A673 (cell line): ENCODE measurements at regions not wholly inside any gene's neighbourhood (a gene's known extent, or its start where the extent isn't known, plus 50 kb on each side); places are given as distances from the start of the nearest gene placed in this dataset.

Source experiments
- BruUV-seq: library from RNA; stranded (reverse); fragments of 400-500 nt; replicated peaks from 2 replicates; lab custom pipeline; 2021; lab: Mats Ljungman, UMichigan
- CTCF ChIA-PET: fragments of 300-600 bp; sonication (Branson Sonifier 250); formaldehyde crosslinking; loops from one replicate; lab custom pipeline; 2022; ENCODE audit warnings: antibody characterized with exemption; lab: Charles Lee
- POLR2A ChIA-PET: fragments of 300-600 bp; sonication (Branson Sonifier 250); formaldehyde crosslinking; loops from one replicate; lab custom pipeline; 2022; ENCODE audit warnings: antibody characterized with exemption; ENCODE audit not compliant: low non-redundant PET; lab: Charles Lee
- DNase-seq: peaks from one replicate; pipeline ENCODE4 v3.0.0-alpha.2; 2015; ENCODE audit warnings: low spot score
- H3K27ac ChIP-seq: fragments of 200-600 bp; sonication (generic); 2 replicates; pipeline ENCODE4 v1.5.1; 2016; ENCODE audit warnings: mixed run types, low read depth, mild to moderate bottlenecking, mixed read lengths, antibody characterized with exemption, low read length; ENCODE audit not compliant: poor library complexity, severe bottlenecking
- H3K27me3 ChIP-seq: fragments of 200-600 bp; sonication (generic); replicated peaks from 2 replicates; pipeline ENCODE4 v1.6.1; 2017; ENCODE audit warnings: mixed run types, low read depth, mild to moderate bottlenecking, mixed read lengths, antibody characterized with exemption, low read length; ENCODE audit not compliant: insufficient read depth, poor library complexity
- H3K36me3 ChIP-seq: fragments of 200-600 bp; sonication (generic); 2 replicates; pipeline ENCODE4 v1.6.1; 2016; ENCODE audit warnings: mixed run types, mild to moderate bottlenecking, mixed read lengths, antibody characterized with exemption, low read length; ENCODE audit not compliant: insufficient read depth, poor library complexity, severe bottlenecking
- H3K4me1 ChIP-seq: fragments of 200-600 bp; sonication (generic); 2 replicates; pipeline ENCODE4 v1.6.1; 2017; ENCODE audit warnings: mixed run types, mild to moderate bottlenecking, mixed read lengths, antibody characterized with exemption, low read length; ENCODE audit not compliant: insufficient read depth, poor library complexity, severe bottlenecking
- H3K4me3 ChIP-seq: fragments of 200-600 bp; sonication (generic); 2 replicates; pipeline ENCODE4 v1.5.1; 2016; ENCODE audit warnings: low read depth, mixed run types, mild to moderate bottlenecking, mixed read lengths, low read length; ENCODE audit not compliant: poor library complexity, severe bottlenecking
- H3K9me3 ChIP-seq: fragments of 200-600 bp; sonication (generic); 2 replicates; pipeline ENCODE4 v1.6.1; 2016; ENCODE audit warnings: mixed run types, low read depth, mild to moderate bottlenecking, mixed read lengths, antibody characterized with exemption, low read length; ENCODE audit not compliant: poor library complexity, severe bottlenecking
- EZH2 ChIP-seq: fragments of 200-600 bp; sonication (generic); IDR thresholded peaks from 2 replicates; pipeline ENCODE4 v1.6.1; 2017; ENCODE audit warnings: borderline replicate concordance, low read depth, mild to moderate bottlenecking, mixed read lengths, antibody characterized with exemption, low read length; ENCODE audit not compliant: poor library complexity, severe bottlenecking
- intact Hi-C: fragments of 100-400 bp; cut with micrococcal nuclease; formaldehyde crosslinking; loops from one replicate; pipeline ENCODE4 v1.10.0; 2022; ENCODE audit not compliant: unreplicated experiment
- TF ChIP-seq, protein P1 (sequence below): fragments of 300-800, 200-600 bp; sonication (generic); conservative IDR thresholded peaks from 2 replicates; pipeline ENCODE4 v1.5.1; 2017; ENCODE audit warnings: low read depth, mild to moderate bottlenecking, antibody characterized with exemption, low read length, moderate library complexity, mixed read lengths

DNA sequence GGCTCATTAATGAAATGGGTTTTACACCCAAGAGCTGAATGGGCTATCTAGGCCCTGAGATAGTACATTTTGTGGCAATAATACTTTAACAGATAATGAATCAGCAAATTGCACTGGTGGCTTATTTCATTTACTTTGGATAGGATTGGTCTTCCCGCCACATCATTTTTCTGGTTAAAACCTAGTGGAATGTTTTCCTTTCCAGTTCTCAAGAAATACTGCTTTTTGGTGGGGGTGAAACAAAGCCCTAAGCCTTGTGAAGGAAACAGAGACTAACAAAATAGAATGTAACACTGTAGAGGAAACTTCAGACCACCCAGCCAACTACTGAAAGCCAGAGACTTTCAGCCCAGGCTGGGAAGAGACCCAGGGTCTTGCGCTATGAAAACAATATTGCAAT lies 172.2 kb downstream of the HHIPL2 start:
- no peak overlapping the region for H3K27ac ChIP-seq
- no TSS peak for BruUV-seq
- TF ChIP-seq, protein P1, sequence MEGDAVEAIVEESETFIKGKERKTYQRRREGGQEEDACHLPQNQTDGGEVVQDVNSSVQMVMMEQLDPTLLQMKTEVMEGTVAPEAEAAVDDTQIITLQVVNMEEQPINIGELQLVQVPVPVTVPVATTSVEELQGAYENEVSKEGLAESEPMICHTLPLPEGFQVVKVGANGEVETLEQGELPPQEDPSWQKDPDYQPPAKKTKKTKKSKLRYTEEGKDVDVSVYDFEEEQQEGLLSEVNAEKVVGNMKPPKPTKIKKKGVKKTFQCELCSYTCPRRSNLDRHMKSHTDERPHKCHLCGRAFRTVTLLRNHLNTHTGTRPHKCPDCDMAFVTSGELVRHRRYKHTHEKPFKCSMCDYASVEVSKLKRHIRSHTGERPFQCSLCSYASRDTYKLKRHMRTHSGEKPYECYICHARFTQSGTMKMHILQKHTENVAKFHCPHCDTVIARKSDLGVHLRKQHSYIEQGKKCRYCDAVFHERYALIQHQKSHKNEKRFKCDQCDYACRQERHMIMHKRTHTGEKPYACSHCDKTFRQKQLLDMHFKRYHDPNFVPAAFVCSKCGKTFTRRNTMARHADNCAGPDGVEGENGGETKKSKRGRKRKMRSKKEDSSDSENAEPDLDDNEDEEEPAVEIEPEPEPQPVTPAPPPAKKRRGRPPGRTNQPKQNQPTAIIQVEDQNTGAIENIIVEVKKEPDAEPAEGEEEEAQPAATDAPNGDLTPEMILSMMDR = no peak
- TF ChIP-seq EZH2 = no peak
- intact Hi-C loops = no loop called here
- no peaks in the 10 kb centered on the region for H3K27me3 ChIP-seq
- H3K4me3 ChIP-seq = no peak overlapping the region
- CTCF ChIA-PET = no interaction called here
- no peaks in the 10 kb centered on the region for H3K4me1 ChIP-seq
- H3K36me3 ChIP-seq = no peaks in the 10 kb centered on the region
- no peaks in the 10 kb centered on the region for H3K9me3 ChIP-seq
- DNase-seq = no peak
- POLR2A ChIA-PET = no interaction called here

DNA sequence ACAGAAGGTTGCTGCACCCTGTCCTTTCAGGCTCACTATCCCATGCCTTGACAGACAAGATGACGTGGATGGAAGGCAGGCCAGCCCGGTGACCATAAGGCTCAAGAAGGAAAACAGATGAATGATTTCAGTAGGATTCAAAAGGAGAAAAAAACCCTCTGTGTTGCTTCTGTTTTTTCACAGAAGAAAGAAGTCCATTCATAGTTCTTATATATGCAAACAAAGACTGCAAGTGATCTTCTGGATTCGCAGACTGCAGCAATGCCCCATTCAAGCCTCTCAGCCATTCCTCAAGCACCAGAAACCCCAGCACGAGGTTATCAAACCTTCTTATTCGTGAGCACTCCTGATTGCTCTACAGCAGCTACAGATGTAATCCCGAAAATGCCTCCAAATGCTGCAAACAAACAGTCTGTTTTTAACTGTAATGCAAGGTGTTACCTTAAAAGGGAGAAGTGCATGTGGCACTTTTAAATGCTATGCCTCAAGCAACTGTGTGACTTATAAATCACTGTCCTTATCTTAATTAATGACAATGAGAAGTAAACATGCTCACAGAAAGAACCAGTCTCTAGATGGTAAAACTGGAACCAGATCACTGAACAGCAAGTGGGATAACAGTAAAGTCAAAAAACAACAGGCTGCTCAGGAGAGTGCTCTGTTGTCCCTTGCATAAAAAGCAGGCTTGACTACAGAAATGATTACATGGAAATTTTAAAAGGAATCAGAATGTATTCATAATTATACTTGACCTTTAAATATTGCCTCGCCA lies 173.9 kb downstream of the HHIPL2 start:
- ChIA-PET CTCF (no interaction called here), POLR2A (no interaction called here)
- Histone ChIP-seq H3K9me3 (no peaks in the 10 kb centered on the region), H3K36me3 (no peaks in the 10 kb centered on the region), H3K27ac (no peak overlapping the region), H3K4me1 (no peaks in the 10 kb centered on the region), H3K27me3 (no peaks in the 10 kb centered on the region), H3K4me3 (no peak overlapping the region)
- intact Hi-C loops = no loop called here
- DNase-seq = no peak
- TF ChIP-seq EZH2 = no peak
- TF ChIP-seq, protein P1 = no peak
- BruUV-seq = no TSS peak

DNA sequence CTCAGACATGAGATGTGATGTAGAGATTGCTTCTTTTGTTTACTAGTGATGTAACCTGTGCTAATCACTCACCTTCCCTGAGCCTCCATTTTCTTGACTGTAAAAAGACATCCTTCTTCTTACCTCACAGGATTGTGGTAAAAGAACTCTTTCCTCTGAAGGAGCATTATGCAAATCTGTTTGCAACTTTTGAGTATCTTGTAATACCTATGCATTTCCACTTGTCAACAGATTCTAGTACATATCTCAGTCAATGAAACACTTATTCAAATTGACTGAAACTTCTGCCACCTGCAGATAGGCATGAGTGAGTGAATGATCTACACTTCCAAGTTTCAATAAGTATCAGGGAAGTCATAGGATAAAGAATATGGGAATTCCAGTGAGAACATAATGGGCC lies 174.7 kb downstream of the HHIPL2 start:
- intact Hi-C loops = no loop called here
- Histone ChIP-seq H3K9me3 (no peaks in the 10 kb centered on the region), H3K4me3 (no peak overlapping the region), H3K27me3 (no peaks in the 10 kb centered on the region), H3K36me3 (no peaks in the 10 kb centered on the region), H3K27ac (no peak overlapping the region), H3K4me1 (no peaks in the 10 kb centered on the region)
- ChIA-PET POLR2A (no interaction called here), CTCF (no interaction called here)
- TF ChIP-seq, protein P1 = no peak
- TF ChIP-seq EZH2 = no peak
- DNase-seq = no peak
- no TSS peak for BruUV-seq
